Hepatocyte (in vitro differentiated cells): ENCODE measurements at regions not wholly inside any gene's neighbourhood (a gene's known extent, or its start where the extent isn't known, plus 50 kb on each side); places are given as distances from the start of the nearest gene placed in this dataset.
A peak's percentile ranks its signal among the peaks of the same experiment; 100 is the strongest.
"Not testable (repeated sequence)": the region's sequence is repeated elsewhere in the genome, so short reads cannot be mapped to it uniquely, and the experiment has no call there.

ENCODE experiments used
- DNase-seq: peaks from one replicate; pipeline ENCODE4 v3.0.0-alpha.2; 2016; ENCODE audit warnings: low spot score
- H2AFZ ChIP-seq: fragments of 200-600 bp; sonication (generic); 2 replicates; pipeline ENCODE4 v1.6.0; 2016; ENCODE audit warnings: antibody characterized with exemption, mild to moderate bottlenecking
- H3K27ac ChIP-seq: fragments of 200-600 bp; sonication (generic); 2 replicates; pipeline ENCODE4 v1.5.1; 2016; ENCODE audit warnings: mild to moderate bottlenecking
- H3K27me3 ChIP-seq: fragments of 200-600 bp; sonication (generic); 2 replicates; pipeline ENCODE4 v1.6.1; 2016
- H3K36me3 ChIP-seq: fragments of 200-600 bp; sonication (generic); replicated peaks from 2 replicates; pipeline ENCODE4 v1.5.1; 2016; ENCODE audit warnings: low read depth; ENCODE audit not compliant: insufficient read depth
- H3K4me1 ChIP-seq: fragments of 200-600 bp; sonication (generic); 2 replicates; pipeline ENCODE4 v1.5.1; 2016; ENCODE audit warnings: mild to moderate bottlenecking, moderate library complexity; ENCODE audit not compliant: insufficient read depth
- H3K4me2 ChIP-seq: fragments of 200-600 bp; sonication (generic); 2 replicates; pipeline ENCODE4 v1.6.0; 2016
- H3K4me3 ChIP-seq: fragments of 200-600 bp; sonication (generic); 2 replicates; pipeline ENCODE4 v1.5.1; 2016; ENCODE audit warnings: mild to moderate bottlenecking
- H3K79me2 ChIP-seq: fragments of 200-600 bp; sonication (generic); 2 replicates; pipeline ENCODE4 v1.6.0; 2017; ENCODE audit warnings: mild to moderate bottlenecking
- H3K9me2 ChIP-seq: fragments of 200-600 bp; sonication (generic); replicated peaks from 2 replicates; pipeline ENCODE4 v1.6.0; 2017; ENCODE audit warnings: mild to moderate bottlenecking; ENCODE audit not compliant: insufficient read depth
- H3K9me3 ChIP-seq: fragments of 200-600 bp; sonication (generic); 2 replicates; pipeline ENCODE4 v1.5.1; 2016; ENCODE audit warnings: low read depth, mild to moderate bottlenecking
- H4K20me1 ChIP-seq: fragments of 200-600 bp; sonication (generic); 2 replicates; pipeline ENCODE4 v1.6.0; 2016; ENCODE audit warnings: mild to moderate bottlenecking; ENCODE audit not compliant: insufficient read depth, poor library complexity, severe bottlenecking
- CTCF ChIP-seq: fragments of 200-600 bp; sonication (generic); IDR thresholded peaks from 2 replicates; pipeline ENCODE4 v1.5.1; 2016; ENCODE audit warnings: antibody characterized with exemption, mild to moderate bottlenecking; ENCODE audit not compliant: poor library complexity
- EZH2 ChIP-seq: fragments of 200-600 bp; sonication (generic); IDR thresholded peaks from 2 replicates; pipeline ENCODE4 v1.6.1; 2016; ENCODE audit warnings: antibody characterized with exemption, mild to moderate bottlenecking, borderline replicate concordance
- EZH2phosphoT487 ChIP-seq: fragments of 200-600 bp; sonication (generic); IDR thresholded peaks from one replicate; pipeline ENCODE4 v1.6.1; 2018; ENCODE audit warnings: antibody characterized with exemption, mild to moderate bottlenecking, low read depth, moderate library complexity; ENCODE audit not compliant: unreplicated experiment, severe bottlenecking
- WGBS: methylation state at CpG from one replicate; pipeline ENCODE4 v1.1.6; 2016; ENCODE audit warnings: low lambda C conversion rate; ENCODE audit errors: missing lambda C conversion rate; 5-methylcytosine and 5-hydroxymethylcytosine counted together

DNA sequence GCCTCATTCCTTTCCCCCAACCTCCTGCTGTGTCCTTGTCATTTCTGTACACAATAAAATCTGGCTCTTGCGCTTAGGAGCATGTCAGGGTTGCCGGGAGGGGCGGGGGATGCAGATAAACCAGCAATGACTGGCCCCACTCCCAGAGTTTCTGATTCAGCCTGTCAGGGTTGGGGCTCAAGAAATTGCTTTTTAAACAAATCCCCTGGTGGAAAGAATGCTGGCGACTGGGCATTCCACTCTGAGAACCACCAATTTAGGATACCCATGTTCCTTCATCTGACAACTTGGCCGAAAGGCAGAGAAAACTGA lies 376.4 kb downstream of the TCERG1L start:
- no peaks in the 10 kb centered on the region for H3K36me3 ChIP-seq
- no peak overlapping the region for H3K4me3 ChIP-seq
- no peaks in the 10 kb centered on the region for H3K9me3 ChIP-seq
- H3K4me1 ChIP-seq, result peaks cover 37% of the 10 kb centered on the region
- no peaks in the 10 kb centered on the region for H3K27me3 ChIP-seq
- H2AFZ ChIP-seq, result no peak overlapping the region
- H3K9me2 ChIP-seq, result no peaks in the 10 kb centered on the region
- H3K79me2 ChIP-seq, result no peaks in the 10 kb centered on the region
- peak overlapping the region; percentile 5 for H3K4me2 ChIP-seq
- peak; percentile 52 for DNase-seq
- H4K20me1 ChIP-seq, result no peaks in the 10 kb centered on the region
- 25% methylated on average over 5 of the region's 5 CpGs for WGBS
- peak overlapping the region; percentile 57 for H3K27ac ChIP-seq
- TF ChIP-seq EZH2phosphoT487 (no peak), CTCF (peak; percentile 3)

DNA sequence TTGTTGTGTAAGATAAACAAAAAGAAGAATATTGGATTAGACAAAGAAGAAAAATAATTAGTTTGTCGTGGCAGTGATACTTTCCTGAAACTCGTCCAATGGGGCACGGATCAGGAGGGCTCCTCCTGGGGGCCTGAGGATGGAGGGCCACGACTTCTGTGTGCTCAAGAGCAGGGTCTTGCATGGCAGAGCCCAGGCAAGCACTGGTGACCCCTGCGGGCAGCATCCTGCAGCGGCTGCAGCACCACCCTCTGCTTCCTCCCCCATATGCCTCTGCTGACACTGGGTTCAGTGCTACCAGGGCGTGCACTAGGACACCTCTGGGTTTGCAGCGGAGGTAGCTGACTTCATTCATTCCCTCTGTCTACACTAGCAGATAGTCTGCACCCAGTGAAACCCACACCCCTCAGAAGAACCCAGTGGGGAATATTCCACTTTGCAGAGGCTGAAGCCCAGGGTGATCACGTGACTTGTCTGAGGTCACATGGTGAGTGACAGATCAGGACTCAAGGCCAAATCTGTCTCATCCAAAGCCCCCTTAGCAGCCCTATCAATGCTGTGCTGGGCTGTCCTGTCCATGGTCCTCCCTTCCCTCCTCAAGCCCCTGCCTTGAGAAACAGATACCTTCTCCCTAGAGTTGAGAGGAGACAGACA lies 375.5 kb downstream of the TCERG1L start:
- Histone ChIP-seq H3K9me3 (no peaks in the 10 kb centered on the region), H3K27me3 (no peaks in the 10 kb centered on the region), H3K4me1 (peaks cover 37% of the 10 kb centered on the region), H3K4me3 (no peak overlapping the region), H3K4me2 (peak overlapping the region; percentile 39), H2AFZ (no peak overlapping the region), H3K27ac (peak overlapping the region; percentile 48), H3K79me2 (no peaks in the 10 kb centered on the region), H3K36me3 (no peaks in the 10 kb centered on the region), H4K20me1 (no peaks in the 10 kb centered on the region), H3K9me2 (no peaks in the 10 kb centered on the region)
- TF ChIP-seq EZH2 (no peak), CTCF (no peak), EZH2phosphoT487 (no peak)
- DNase-seq, result no peak
- 70% methylated on average over 9 of the region's 9 CpGs for WGBS

DNA sequence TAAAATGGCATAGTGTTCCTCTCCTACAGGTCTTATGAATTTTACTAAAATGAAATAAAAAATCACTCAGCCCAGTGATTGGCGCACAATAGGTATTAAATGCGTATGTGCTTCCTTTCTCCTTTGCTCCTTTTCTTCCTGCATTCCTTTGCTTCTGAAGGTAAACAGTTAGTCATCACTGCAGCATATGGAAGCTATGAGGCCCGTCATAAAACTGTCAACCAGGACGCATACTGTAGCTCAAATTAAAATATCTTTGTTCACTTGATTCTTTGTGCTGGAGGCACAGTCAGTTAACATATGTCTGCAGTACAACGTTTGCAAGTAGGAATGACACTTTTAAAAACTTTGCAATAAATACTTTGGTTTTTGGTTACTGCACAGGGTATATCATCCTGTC lies 374.7 kb downstream of the TCERG1L start:
- WGBS, result 33% methylated on average over 5 of the region's 5 CpGs
- DNase-seq, result peak; percentile 42
- H3K4me2 ChIP-seq, result peak overlapping the region; percentile 39
- H4K20me1 ChIP-seq, result no peaks in the 10 kb centered on the region
- no peaks in the 10 kb centered on the region for H3K79me2 ChIP-seq
- peak overlapping the region; percentile 48 for H3K27ac ChIP-seq
- peaks cover 37% of the 10 kb centered on the region for H3K4me1 ChIP-seq
- no peak overlapping the region for H3K4me3 ChIP-seq
- TF ChIP-seq EZH2, result no peak
- H3K9me3 ChIP-seq, result no peaks in the 10 kb centered on the region
- no peaks in the 10 kb centered on the region for H3K9me2 ChIP-seq
- no peak overlapping the region for H2AFZ ChIP-seq
- H3K27me3 ChIP-seq, result no peaks in the 10 kb centered on the region
- H3K36me3 ChIP-seq, result no peaks in the 10 kb centered on the region

DNA sequence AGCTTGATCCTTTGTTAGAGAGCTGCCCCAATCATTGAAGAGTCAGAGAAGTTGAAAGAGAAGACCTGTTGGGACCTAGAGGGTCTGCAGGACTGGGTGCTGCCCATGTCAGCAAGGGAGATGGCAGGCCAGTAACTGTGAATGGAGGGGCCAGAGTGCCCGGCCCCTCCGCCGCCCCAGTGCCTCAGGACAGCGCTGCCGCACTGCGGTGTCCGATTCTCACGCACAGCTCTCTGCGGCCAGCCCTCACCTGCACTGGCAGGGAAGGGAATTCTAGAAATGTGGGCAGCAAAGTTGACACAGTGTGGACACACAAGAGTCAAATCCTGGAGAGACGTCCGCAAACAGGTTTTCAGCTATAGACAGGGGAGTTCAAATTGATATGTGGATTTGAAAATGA lies 373.5 kb downstream of the TCERG1L start:
- H4K20me1 ChIP-seq, result no peaks in the 10 kb centered on the region
- H3K4me1 ChIP-seq, result peaks cover 37% of the 10 kb centered on the region
- H3K36me3 ChIP-seq, result no peaks in the 10 kb centered on the region
- no peak overlapping the region for H3K4me3 ChIP-seq
- no peak overlapping the region for H2AFZ ChIP-seq
- TF ChIP-seq CTCF, result no peak
- no peak for TF ChIP-seq EZH2
- TF ChIP-seq EZH2phosphoT487, result no peak
- DNase-seq, result no peak
- WGBS, result 92% methylated on average over 11 of the region's 11 CpGs
- H3K4me2 ChIP-seq, result no peak overlapping the region
- H3K9me2 ChIP-seq, result no peaks in the 10 kb centered on the region
- H3K79me2 ChIP-seq, result no peaks in the 10 kb centered on the region
- H3K27ac ChIP-seq, result no peak overlapping the region
- no peaks in the 10 kb centered on the region for H3K9me3 ChIP-seq
- no peaks in the 10 kb centered on the region for H3K27me3 ChIP-seq

DNA sequence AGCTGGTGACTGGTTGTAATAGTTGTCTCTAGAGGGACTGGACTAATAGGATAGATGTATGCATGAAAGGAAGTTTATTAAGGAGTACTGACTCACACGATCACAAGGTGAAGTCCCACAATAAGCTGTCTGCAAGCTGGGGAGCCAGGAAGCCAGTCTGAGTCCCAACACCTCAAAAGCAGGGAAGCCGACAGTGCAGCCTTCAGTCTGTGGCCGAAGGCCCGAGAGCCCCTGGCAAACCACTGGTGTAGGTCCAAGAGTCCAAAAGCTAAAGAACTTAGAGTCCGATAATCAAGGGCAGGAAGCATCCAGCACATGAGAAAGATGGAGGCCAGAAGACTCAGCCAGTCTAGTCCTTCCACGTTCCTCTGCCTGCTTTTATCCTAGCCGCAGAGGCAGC lies 372.6 kb downstream of the TCERG1L start:
- not testable (repeated sequence) for H3K27ac ChIP-seq, H3K9me2 ChIP-seq, H3K79me2 ChIP-seq, H3K9me3 ChIP-seq, DNase-seq, H4K20me1 ChIP-seq, H3K27me3 ChIP-seq, H3K4me2 ChIP-seq, H3K36me3 ChIP-seq, H2AFZ ChIP-seq, H3K4me3 ChIP-seq
- peaks cover 34% of the 10 kb centered on the region for H3K4me1 ChIP-seq
- WGBS, result 89% methylated on average over 7 of the region's 7 CpGs
